Keratinocyte (primary cell): ENCODE measurements at regions not wholly inside any gene's neighbourhood (a gene's known extent, or its start where the extent isn't known, plus 50 kb on each side); places are given as distances from the start of the nearest gene placed in this dataset.

Experiments used
- DNase-seq: peaks from one replicate; pipeline ENCODE4 v3.0.0-alpha.2; 2011; ENCODE audit warnings: low read depth, missing footprints, low spot score
- FAIRE-seq: peaks from 2 replicates; lab custom pipeline; 2011; peaks lifted over from hg19 to GRCh38; lab: Jason Lieb, UNC
- H2AFZ ChIP-seq: 2 replicates; pipeline ENCODE4 v1.6.0; 2012; ENCODE audit warnings: low read length, control low read depth, inconsistent platforms; ENCODE audit not compliant: control insufficient read depth
- H3K27ac ChIP-seq: 2 replicates; pipeline ENCODE4 v1.5.1; 2011; ENCODE audit warnings: low read length; ENCODE audit not compliant: control insufficient read depth, insufficient read depth
- H3K27me3 ChIP-seq: 3 replicates; pipeline ENCODE4 v1.6.0; 2011; ENCODE audit warnings: low read length; ENCODE audit not compliant: control insufficient read depth, insufficient read depth; ENCODE audit errors: extremely low read depth
- H3K36me3 ChIP-seq, 2 experiments: 2 replicates in 1 of 2; 3 replicates in 1 of 2; pipeline ENCODE4 v1.5.1; 2011; ENCODE audit warnings: low read length in 2 of 2, mild to moderate bottlenecking in 1 of 2; ENCODE audit not compliant: control insufficient read depth in 2 of 2, insufficient read depth in 2 of 2; ENCODE audit errors: extremely low read depth in 1 of 2
- H3K4me1 ChIP-seq: 3 replicates; pipeline ENCODE4 v1.5.1; 2011; ENCODE audit warnings: low read length; ENCODE audit not compliant: control insufficient read depth, insufficient read depth; ENCODE audit errors: extremely low read depth
- H3K4me2 ChIP-seq: 3 replicates; pipeline ENCODE4 v1.6.0; 2011; ENCODE audit warnings: low read depth, low read length; ENCODE audit not compliant: control insufficient read depth, insufficient read depth; ENCODE audit errors: extremely low read depth
- H3K4me3 ChIP-seq, 3 experiments: fragments of 200-600 bp in 1 of 3; sonication (generic) in 1 of 3; 2 replicates in 2 of 3; 3 replicates in 1 of 3; pipeline ENCODE4 v1.5.1; 2011 to 2016; ENCODE audit warnings: low read length in 3 of 3, mild to moderate bottlenecking in 3 of 3, control low read depth in 2 of 3, inconsistent platforms in 1 of 3, low read depth in 1 of 3, mixed read lengths in 1 of 3, mixed run types in 1 of 3, moderate library complexity in 1 of 3; ENCODE audit not compliant: control insufficient read depth in 2 of 3, insufficient read depth in 2 of 3; ENCODE audit errors: extremely low read depth in 1 of 3
- H3K79me2 ChIP-seq: 2 replicates; pipeline ENCODE4 v1.6.0; 2012; ENCODE audit warnings: low read length; ENCODE audit not compliant: control insufficient read depth, insufficient read depth
- H3K9ac ChIP-seq: 3 replicates; pipeline ENCODE4 v1.6.0; 2011; ENCODE audit warnings: low read length; ENCODE audit not compliant: control insufficient read depth, insufficient read depth; ENCODE audit errors: extremely low read depth
- H3K9me1 ChIP-seq: 3 replicates; pipeline ENCODE4 v1.6.0; 2011; ENCODE audit warnings: low read length; ENCODE audit not compliant: control insufficient read depth, insufficient read depth; ENCODE audit errors: extremely low read depth
- H3K9me3 ChIP-seq: 2 replicates; pipeline ENCODE4 v1.5.1; 2012; ENCODE audit warnings: low read depth, low read length; ENCODE audit not compliant: control insufficient read depth
- H4K20me1 ChIP-seq: 3 replicates; pipeline ENCODE4 v1.6.0; 2011; ENCODE audit warnings: low read length; ENCODE audit not compliant: control insufficient read depth, insufficient read depth; ENCODE audit errors: extremely low read depth
- CTCF ChIP-seq, 3 experiments: IDR thresholded peaks in 1 of 3; conservative IDR thresholded peaks in 1 of 3; optimal IDR thresholded peaks in 1 of 3; 2 replicates in 2 of 3; 3 replicates in 1 of 3; pipeline versions ENCODE3 to v1.5.1; 2011; ENCODE audit warnings: low read length in 3 of 3, mild to moderate bottlenecking in 3 of 3, moderate library complexity in 2 of 3, control low read depth in 1 of 3, inconsistent platforms in 1 of 3; ENCODE audit not compliant: insufficient read depth in 2 of 3; ENCODE audit errors: extremely low read depth in 1 of 3
- EZH2 ChIP-seq: IDR thresholded peaks from one replicate; pipeline ENCODE4 v1.6.1; 2012; ENCODE audit warnings: inconsistent platforms, mild to moderate bottlenecking, low read length, moderate library complexity
- dilution Hi-C: fragments of 300-500 bp; cut with MboI; formaldehyde crosslinking; loops from one replicate; pipeline ENCODE4 v1.7.0; 2020; ENCODE audit warnings: low sequenced_read_pairs; ENCODE audit not compliant: extremely low pct_ligation_motif_present

- H3K4me1 ChIP-seq, result no peaks in the 10 kb centered on the region
- no peak overlapping the region for H3K4me3 ChIP-seq
- no peak overlapping the region for H3K4me2 ChIP-seq
- H3K9me3 ChIP-seq, result no peaks in the 10 kb centered on the region
- no peaks in the 10 kb centered on the region for H3K9me1 ChIP-seq
- H3K9ac ChIP-seq, result no peak overlapping the region
- H3K79me2 ChIP-seq, result no peaks in the 10 kb centered on the region
- no peaks in the 10 kb centered on the region for H4K20me1 ChIP-seq
- DNase-seq (no peak), FAIRE-seq (no peak)
- no peaks in the 10 kb centered on the region for H3K27me3 ChIP-seq
- H3K27ac ChIP-seq, result no peak overlapping the region
- TF ChIP-seq EZH2, result no peak
- TF ChIP-seq CTCF (optimal IDR thresholded peaks at IDR 0.05 in 1 of 3, IDR thresholded peaks at IDR 0.05 in 1 of 3, conservative IDR thresholded peaks at IDR 0.05 in 1 of 3; ENCODE audit: extremely low read depth in 1 of 3, insufficient read depth in 2 of 3, low read length in 3 of 3), result no peak
- no peaks in the 10 kb centered on the region for H3K36me3 ChIP-seq
- no peak overlapping the region for H2AFZ ChIP-seq
- dilution Hi-C loops, result no loop called here
Measured at GRCh38 chr11:127070808-127071207, 70.2 kb upstream of the KIRREL3 start.

DNA sequence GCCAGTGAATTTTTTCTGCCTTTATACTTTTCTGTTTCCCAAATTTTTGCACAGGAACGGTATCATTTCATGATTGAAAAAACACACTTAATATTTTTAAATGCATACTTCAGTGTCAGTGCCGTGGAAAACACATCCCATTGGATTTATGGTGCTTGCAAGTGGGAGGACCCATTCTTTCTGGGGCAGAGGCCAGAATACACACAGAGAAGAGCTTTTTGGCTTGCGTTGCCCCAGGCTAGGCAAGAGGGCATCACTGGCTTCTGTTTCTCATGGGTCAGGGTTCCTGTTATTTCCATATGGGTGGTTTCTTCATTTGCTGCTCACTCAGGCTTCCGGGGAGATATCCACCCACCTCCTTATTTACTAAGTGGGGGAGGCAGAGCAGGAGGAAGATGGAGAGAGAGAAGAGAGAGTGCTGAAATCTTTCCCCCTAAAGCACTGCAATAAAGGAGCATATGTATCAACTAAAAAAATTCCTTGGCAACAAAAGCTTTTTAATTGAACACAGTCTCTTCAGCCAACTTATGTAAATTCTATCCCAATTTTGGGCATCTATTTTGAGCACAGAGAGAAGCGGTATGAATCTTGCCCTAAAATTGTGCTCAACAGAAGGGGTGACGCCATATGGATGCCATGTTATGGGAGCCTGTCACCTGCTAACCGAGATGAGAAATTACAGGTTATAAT, 66.0 kb upstream of the KIRREL3 start:
- no peak for TF ChIP-seq EZH2
- TF ChIP-seq CTCF (optimal IDR thresholded peaks at IDR 0.05 in 1 of 3, IDR thresholded peaks at IDR 0.05 in 1 of 3, conservative IDR thresholded peaks at IDR 0.05 in 1 of 3; ENCODE audit: extremely low read depth in 1 of 3, insufficient read depth in 2 of 3, low read length in 3 of 3), result no peak
- Histone ChIP-seq H3K27me3 (no peaks in the 10 kb centered on the region), H3K27ac (no peak overlapping the region), H2AFZ (no peak overlapping the region), H3K79me2 (no peaks in the 10 kb centered on the region), H3K9ac (no peak overlapping the region), H3K4me1 (no peaks in the 10 kb centered on the region), H4K20me1 (no peaks in the 10 kb centered on the region), H3K9me3 (no peaks in the 10 kb centered on the region), H3K36me3 (no peaks in the 10 kb centered on the region), H3K4me2 (no peak overlapping the region), H3K4me3 (no peak overlapping the region), H3K9me1 (no peaks in the 10 kb centered on the region)
- dilution Hi-C loops, result no loop called here
- DNase-seq (no peak), FAIRE-seq (no peak)
